Suprapubic skin (tissue), 4 donors: ENCODE measurements at regions not wholly inside any gene's neighbourhood (a gene's known extent, or its start where the extent isn't known, plus 50 kb on each side); places are given as distances from the start of the nearest gene placed in this dataset.

Experiments
- DNase-seq, 2 donors: peaks; one replicate each; pipeline ENCODE4 v3.0.0-alpha.2; 2019; ENCODE audit warnings: low spot score in 2 of 2
- H3K27ac ChIP-seq: fragments of 200-600 bp; sonication (generic); one replicate; pipeline ENCODE4 v1.5.1; 2019
- H3K27me3 ChIP-seq: fragments of 200-600 bp; sonication (generic); one replicate; pipeline ENCODE4 v1.5.1; 2019
- H3K36me3 ChIP-seq: fragments of 200-600 bp; sonication (generic); one replicate; pipeline ENCODE4 v1.5.1; 2019
- H3K4me1 ChIP-seq: fragments of 200-600 bp; sonication (generic); one replicate; pipeline ENCODE4 v1.5.1; 2019
- H3K4me3 ChIP-seq: fragments of 200-600 bp; sonication (generic); one replicate; pipeline ENCODE4 v1.5.1; 2019; ENCODE audit warnings: mild to moderate bottlenecking
- H3K9me3 ChIP-seq: fragments of 200-600 bp; sonication (generic); one replicate; pipeline ENCODE4 v1.5.1; 2019
- CTCF ChIP-seq, 2 donors: fragments of 200-600 bp in 1 of 2; fragments of 450-650 bp in 1 of 2; sonication (generic) in 1 of 2; IDR thresholded peaks; one replicate each; pipeline ENCODE4 v1.5.1; 2016 to 2019; ENCODE audit warnings: antibody characterized with exemption in 2 of 2, mild to moderate bottlenecking in 1 of 2, moderate library complexity in 1 of 2
- EP300 ChIP-seq: sonication (generic); formaldehyde crosslinking; IDR thresholded peaks from one replicate; pipeline ENCODE4 v1.6.1; 2017; ENCODE audit warnings: antibody characterized with exemption
- POLR2A ChIP-seq, 2 donors: fragments of 450-650 bp; IDR thresholded peaks; one replicate each; pipeline ENCODE4 v1.6.1; 2017; ENCODE audit warnings: antibody characterized with exemption in 2 of 2, mild to moderate bottlenecking in 2 of 2, moderate library complexity in 2 of 2
- POLR2AphosphoS5 ChIP-seq, 3 donors: sonication (generic); formaldehyde crosslinking; IDR thresholded peaks; one replicate each; pipeline ENCODE4 v1.6.1; 2017; ENCODE audit warnings: antibody characterized with exemption in 3 of 3
- WGBS: methylation state at CpG from one replicate; pipeline ENCODE4 v1.1.5; 2018; 5-methylcytosine and 5-hydroxymethylcytosine counted together

DNA sequence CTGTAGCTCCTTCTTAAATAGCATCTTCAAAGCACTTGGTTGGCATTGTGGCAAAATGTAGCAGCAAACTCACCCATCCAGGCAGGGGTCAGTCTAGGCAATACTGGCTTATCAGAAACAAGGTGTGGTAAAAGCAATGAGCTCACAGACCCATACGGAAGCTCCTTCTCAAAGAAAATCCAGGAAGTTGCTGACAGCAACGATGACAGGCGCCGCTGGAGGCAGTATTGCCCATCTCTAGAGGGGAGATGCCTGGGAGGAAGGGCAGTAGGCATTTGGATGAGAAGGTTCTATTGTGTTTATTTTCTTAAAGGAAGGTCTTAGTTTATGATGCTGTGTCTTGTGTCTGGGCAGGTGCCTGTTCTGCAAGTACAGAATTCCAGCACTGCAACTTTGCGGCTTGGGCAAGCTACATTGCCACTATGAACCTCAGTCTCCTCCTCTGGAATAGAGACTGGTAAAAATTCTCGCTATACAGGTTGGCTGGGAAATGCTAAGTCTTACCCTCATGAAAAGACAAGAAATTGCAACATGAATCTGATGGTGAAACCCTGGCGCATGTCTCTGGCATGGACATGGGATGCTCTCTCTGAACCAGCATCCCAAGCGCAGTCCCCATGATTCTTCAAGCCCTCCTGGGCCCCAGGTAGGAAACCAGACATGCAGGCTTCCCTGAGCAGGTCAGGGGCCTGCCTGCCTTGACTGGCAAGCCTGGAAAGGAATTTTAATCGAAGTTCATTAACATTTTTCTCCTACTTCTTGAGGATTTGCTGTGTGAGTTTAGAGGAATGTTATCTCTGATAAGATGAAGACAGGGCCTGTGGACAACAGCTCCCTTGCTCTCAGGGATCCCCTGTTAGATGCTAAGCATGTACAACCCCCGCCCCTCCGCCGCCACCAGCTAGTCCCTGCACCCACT, 156.0 kb downstream of the TFCP2L1 start:
- peak in 1 of 2 donors; percentile 67 for DNase-seq
- Histone ChIP-seq H3K27ac (peak overlapping the region; percentile 35), H3K9me3 (no peaks in the 10 kb centered on the region), H3K27me3 (no peaks in the 10 kb centered on the region), H3K4me1 (peaks cover 13% of the 10 kb centered on the region), H3K4me3 (no peak overlapping the region), H3K36me3 (no peaks in the 10 kb centered on the region)
- TF ChIP-seq POLR2AphosphoS5 (IDR thresholded peaks at IDR 0.05) (no peak), CTCF (IDR thresholded peaks at IDR 0.05) (peak in 1 of 2 donors; percentile 50), POLR2A (IDR thresholded peaks at IDR 0.05) (no peak)
- 53% methylated on average over 10 of the region's 12 CpGs for WGBS

GRCh38 chr2:121129692-121130091, 155.3 kb downstream of the TFCP2L1 start:
- TF ChIP-seq POLR2A (IDR thresholded peaks at IDR 0.05) (no peak), POLR2AphosphoS5 (IDR thresholded peaks at IDR 0.05) (no peak), EP300 (no peak), CTCF (IDR thresholded peaks at IDR 0.05) (no peak)
- peak overlapping the region; percentile 35 for H3K27ac ChIP-seq
- no peaks in the 10 kb centered on the region for H3K27me3 ChIP-seq
- no peaks in the 10 kb centered on the region for H3K36me3 ChIP-seq
- no peak for DNase-seq
- H3K4me3 ChIP-seq: no peak overlapping the region
- 60% methylated on average over 2 of the region's 6 CpGs for WGBS
- no peaks in the 10 kb centered on the region for H3K9me3 ChIP-seq
- H3K4me1 ChIP-seq: peaks cover 13% of the 10 kb centered on the region

GRCh38 chr2:121130301-121130850, 154.6 kb downstream of the TFCP2L1 start:
- H3K4me3 ChIP-seq: no peak overlapping the region
- H3K4me1 ChIP-seq: peaks cover 13% of the 10 kb centered on the region
- peak overlapping the region; percentile 35 for H3K27ac ChIP-seq
- H3K9me3 ChIP-seq: no peaks in the 10 kb centered on the region
- H3K27me3 ChIP-seq: no peaks in the 10 kb centered on the region
- no peak for DNase-seq
- WGBS: 93% methylated on average over 3 of the region's 4 CpGs
- no peaks in the 10 kb centered on the region for H3K36me3 ChIP-seq
- no peak for TF ChIP-seq POLR2A (IDR thresholded peaks at IDR 0.05)
- TF ChIP-seq POLR2AphosphoS5 (IDR thresholded peaks at IDR 0.05): no peak
- no peak for TF ChIP-seq CTCF (IDR thresholded peaks at IDR 0.05)
- no peak for TF ChIP-seq EP300

DNA sequence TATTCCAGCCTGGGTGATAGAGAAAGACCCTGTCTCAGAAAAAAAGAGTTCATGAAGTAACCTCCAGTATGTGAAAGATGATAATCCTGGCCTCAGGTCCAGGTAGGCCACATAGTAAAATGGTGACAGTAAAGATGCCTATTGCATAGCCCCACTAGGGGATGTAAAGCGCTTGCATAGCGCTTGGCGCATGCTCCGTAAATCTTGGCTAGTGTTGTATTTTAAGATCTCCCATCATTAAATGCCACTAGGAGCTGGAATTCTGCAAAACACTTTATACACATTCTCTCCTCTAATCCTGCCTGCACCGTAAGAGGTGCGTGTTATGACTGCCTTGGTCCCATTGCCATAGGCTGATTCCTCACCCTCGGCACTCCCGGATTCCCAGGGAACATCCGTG, 153.6 kb downstream of the TFCP2L1 start:
- TF ChIP-seq POLR2A (IDR thresholded peaks at IDR 0.05) (no peak), EP300 (no peak), CTCF (IDR thresholded peaks at IDR 0.05) (no peak), POLR2AphosphoS5 (IDR thresholded peaks at IDR 0.05) (no peak)
- no peak for DNase-seq
- Histone ChIP-seq H3K36me3 (no peaks in the 10 kb centered on the region), H3K4me1 (peaks cover 13% of the 10 kb centered on the region), H3K4me3 (no peak overlapping the region), H3K27ac (no peak overlapping the region), H3K9me3 (no peaks in the 10 kb centered on the region), H3K27me3 (no peaks in the 10 kb centered on the region)
- WGBS: 77% methylated on average over 9 of the region's 9 CpGs

DNA sequence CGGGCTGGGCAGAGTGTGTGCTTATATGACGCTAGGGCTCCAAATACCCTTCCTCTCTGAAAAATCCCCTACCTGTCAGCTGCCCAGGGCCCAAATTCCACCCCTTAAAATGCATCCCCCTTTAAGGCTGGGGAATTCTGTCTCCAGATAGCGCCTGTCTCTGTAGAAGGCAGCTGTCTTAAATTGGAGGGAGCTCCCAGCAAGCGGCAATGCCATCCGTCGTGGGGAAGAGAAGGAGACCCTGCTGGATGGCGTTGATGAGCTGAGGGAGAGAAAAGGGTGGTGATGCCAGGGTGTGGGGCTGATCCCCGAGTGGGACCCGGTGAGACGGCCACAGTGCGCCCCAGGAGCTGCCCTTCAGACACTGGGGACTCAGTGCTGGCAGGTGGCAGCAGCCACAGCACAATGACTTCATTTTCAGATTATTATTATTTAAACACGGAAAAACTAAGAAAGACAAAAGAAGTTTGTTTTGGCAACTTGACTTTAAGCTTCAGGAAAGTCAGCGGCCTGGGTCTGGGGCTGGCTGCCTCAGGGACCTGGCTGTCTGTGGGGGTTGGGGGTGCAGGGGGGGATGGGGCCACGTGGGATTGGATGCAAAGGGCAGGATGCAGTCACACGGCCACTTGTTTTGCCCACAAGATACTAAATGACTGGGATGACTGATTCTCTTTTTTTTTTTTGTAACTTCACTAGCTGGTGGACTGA, 152.8 kb downstream of the TFCP2L1 start:
- no peak overlapping the region for H3K27ac ChIP-seq
- 69% methylated on average over 15 of the region's 15 CpGs for WGBS

More for the DNA sequence above, 152.8 kb downstream of the TFCP2L1 start:
- Histone ChIP-seq H3K27me3 (no peaks in the 10 kb centered on the region), H3K4me3 (no peak overlapping the region), H3K36me3 (no peaks in the 10 kb centered on the region), H3K9me3 (no peaks in the 10 kb centered on the region), H3K4me1 (peaks cover 13% of the 10 kb centered on the region)
- TF ChIP-seq EP300: no peak
- TF ChIP-seq POLR2AphosphoS5 (IDR thresholded peaks at IDR 0.05): no peak
- no peak for TF ChIP-seq CTCF (IDR thresholded peaks at IDR 0.05)
- TF ChIP-seq POLR2A (IDR thresholded peaks at IDR 0.05): no peak
- DNase-seq: no peak
